Stimulated activated naive CD8-positive, alpha-beta T cell treated with anti-CD3 and anti-CD28 coated beads, Interleukin-15, Interleukin-2, amounts not matched to agents 100 ng/mL and 50 ng/mL, for 24 hours (primary cell): ENCODE measurements at regions not wholly inside any gene's neighbourhood (a gene's known extent, or its start where the extent isn't known, plus 50 kb on each side); places are given as distances from the start of the nearest gene placed in this dataset.

Experiments used
- H3K27ac Mint-ChIP-seq: one replicate; pipeline ENCODE4 v1.8.0; 2021; ENCODE audit warnings: mild to moderate bottlenecking, mixed read lengths
- H3K27me3 Mint-ChIP-seq: one replicate; pipeline ENCODE4 v1.8.0; 2021; ENCODE audit warnings: mixed read lengths
- H3K36me3 Mint-ChIP-seq: one replicate; pipeline ENCODE4 v1.8.0; 2021; ENCODE audit warnings: low read depth, mixed read lengths
- H3K4me1 Mint-ChIP-seq: one replicate; pipeline ENCODE4 v1.8.0; 2021; ENCODE audit warnings: low read depth, mixed read lengths
- H3K4me3 Mint-ChIP-seq: one replicate; pipeline ENCODE4 v1.8.0; 2021; ENCODE audit warnings: mild to moderate bottlenecking, mixed read lengths
- H3K9me3 Mint-ChIP-seq: one replicate; pipeline ENCODE4 v1.8.0; 2021; ENCODE audit warnings: mixed read lengths

DNA sequence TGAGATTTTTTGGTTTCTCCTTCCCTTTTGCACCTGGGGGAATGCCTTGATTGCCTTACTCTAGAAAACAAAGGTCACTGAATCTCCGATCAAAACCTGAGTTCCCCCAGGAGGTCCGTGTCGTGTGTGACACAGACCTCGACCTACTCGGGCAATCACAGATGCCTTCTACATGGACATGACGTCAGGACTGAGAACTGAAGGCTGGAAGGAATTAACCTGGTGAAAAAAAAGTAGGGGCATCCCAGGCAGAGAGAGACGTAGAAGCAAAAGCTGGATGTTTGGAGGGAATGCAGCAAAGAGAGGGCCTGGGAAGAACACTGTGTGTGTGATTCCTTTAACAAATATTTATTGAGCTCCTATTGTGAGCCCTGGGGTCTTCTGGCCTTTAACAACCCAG lies 178.0 kb downstream of the PRDM2 start:
- Mint-ChIP-seq H3K4me1 (no peaks in the 10 kb centered on the region), H3K27ac (no peak overlapping the region)

GRCh38 chr1:13878451-13878850 lies 178.5 kb downstream of the PRDM2 start:
- Mint-ChIP-seq H3K27ac (no peak overlapping the region), H3K9me3 (no peaks in the 10 kb centered on the region), H3K4me1 (no peaks in the 10 kb centered on the region), H3K27me3 (peaks cover 13% of the 10 kb centered on the region), H3K36me3 (no peaks in the 10 kb centered on the region), H3K4me3 (no peak overlapping the region)

More for the DNA sequence above, 178.0 kb downstream of the PRDM2 start:
- Mint-ChIP-seq H3K9me3 (no peaks in the 10 kb centered on the region), H3K36me3 (no peaks in the 10 kb centered on the region), H3K4me3 (no peak overlapping the region), H3K27me3 (peaks cover 9% of the 10 kb centered on the region)

DNA sequence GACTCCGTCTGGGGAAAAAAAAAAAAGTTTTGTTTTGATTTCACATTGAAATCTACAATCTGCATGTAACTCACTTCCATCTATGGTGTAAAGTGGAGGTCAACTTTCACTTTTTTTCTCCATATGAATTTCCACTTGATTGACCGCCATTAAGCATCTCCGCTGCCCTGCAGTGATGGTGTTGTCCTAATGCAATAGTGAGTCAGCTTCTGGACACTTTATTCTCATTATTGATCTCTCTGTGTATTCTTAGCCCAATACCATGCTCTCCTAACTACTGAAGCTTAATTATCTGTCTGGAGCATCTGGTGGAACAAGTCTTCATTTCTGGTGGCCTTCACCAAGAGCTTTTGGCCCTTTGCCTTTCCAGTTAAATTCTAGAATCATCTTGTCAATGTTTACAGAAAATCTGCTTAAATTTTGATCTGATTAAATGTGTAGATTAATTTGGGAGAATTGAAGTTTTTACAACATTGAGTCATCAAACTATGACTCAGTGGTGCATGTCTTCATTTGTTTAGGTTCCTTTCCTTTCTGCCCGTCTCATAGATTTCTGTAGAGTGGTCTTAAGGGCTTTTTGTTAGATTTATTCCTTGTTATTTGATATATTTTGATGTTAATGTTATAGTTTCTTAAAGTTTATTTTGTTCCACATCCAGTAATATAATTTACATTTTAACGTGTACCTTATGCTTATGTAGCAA lies 181.5 kb downstream of the PRDM2 start:
- no peak overlapping the region for H3K27ac Mint-ChIP-seq
- no peaks in the 10 kb centered on the region for H3K36me3 Mint-ChIP-seq
- no peaks in the 10 kb centered on the region for H3K4me1 Mint-ChIP-seq
- peaks cover 25% of the 10 kb centered on the region for H3K27me3 Mint-ChIP-seq
- H3K4me3 Mint-ChIP-seq = no peak overlapping the region
- H3K9me3 Mint-ChIP-seq = no peaks in the 10 kb centered on the region

GRCh38 chr1:13888351-13888986 lies 188.5 kb downstream of the PRDM2 start:
- H3K27me3 Mint-ChIP-seq = peaks cover 42% of the 10 kb centered on the region
- H3K9me3 Mint-ChIP-seq = peaks cover 4% of the 10 kb centered on the region
- no peaks in the 10 kb centered on the region for H3K4me1 Mint-ChIP-seq
- no peak overlapping the region for H3K27ac Mint-ChIP-seq
- no peak overlapping the region for H3K4me3 Mint-ChIP-seq
- H3K36me3 Mint-ChIP-seq = no peaks in the 10 kb centered on the region

- Mint-ChIP-seq H3K36me3 (no peaks in the 10 kb centered on the region), H3K27ac (no peak overlapping the region), H3K27me3 (peaks cover 51% of the 10 kb centered on the region), H3K4me3 (no peak overlapping the region), H3K9me3 (peaks cover 4% of the 10 kb centered on the region), H3K4me1 (no peaks in the 10 kb centered on the region)
These were observed 189.5 kb downstream of the PRDM2 start for GRCh38 chr1:13889495-13889894.

GRCh38 chr1:13890766-13891165 lies 190.8 kb downstream of the PRDM2 start:
- Mint-ChIP-seq H3K9me3 (peaks cover 4% of the 10 kb centered on the region), H3K4me1 (no peaks in the 10 kb centered on the region), H3K27ac (no peak overlapping the region), H3K36me3 (no peaks in the 10 kb centered on the region), H3K27me3 (peaks cover 52% of the 10 kb centered on the region), H3K4me3 (no peak overlapping the region)

DNA sequence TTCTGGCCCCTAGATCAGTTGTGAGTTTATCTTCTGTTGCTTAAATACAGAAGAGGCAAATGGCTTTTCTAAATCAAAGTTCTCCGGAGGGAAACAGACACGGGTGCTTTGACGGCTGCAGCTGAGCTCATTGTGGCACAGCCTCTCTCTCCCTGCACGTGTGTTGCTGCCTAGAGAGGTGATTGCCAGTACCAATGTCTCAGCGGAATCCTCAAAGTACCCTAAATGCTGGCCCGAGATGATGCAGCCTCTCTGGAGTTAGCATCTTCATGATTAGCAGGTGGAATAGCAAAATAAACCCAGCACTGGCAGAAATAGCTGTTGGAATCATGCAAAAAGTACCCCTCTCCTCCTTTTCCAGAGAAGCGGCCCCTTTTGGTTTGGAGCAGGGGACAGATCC lies 192.2 kb downstream of the PRDM2 start:
- Mint-ChIP-seq H3K27me3 (peaks cover 50% of the 10 kb centered on the region), H3K4me1 (no peaks in the 10 kb centered on the region)

DNA sequence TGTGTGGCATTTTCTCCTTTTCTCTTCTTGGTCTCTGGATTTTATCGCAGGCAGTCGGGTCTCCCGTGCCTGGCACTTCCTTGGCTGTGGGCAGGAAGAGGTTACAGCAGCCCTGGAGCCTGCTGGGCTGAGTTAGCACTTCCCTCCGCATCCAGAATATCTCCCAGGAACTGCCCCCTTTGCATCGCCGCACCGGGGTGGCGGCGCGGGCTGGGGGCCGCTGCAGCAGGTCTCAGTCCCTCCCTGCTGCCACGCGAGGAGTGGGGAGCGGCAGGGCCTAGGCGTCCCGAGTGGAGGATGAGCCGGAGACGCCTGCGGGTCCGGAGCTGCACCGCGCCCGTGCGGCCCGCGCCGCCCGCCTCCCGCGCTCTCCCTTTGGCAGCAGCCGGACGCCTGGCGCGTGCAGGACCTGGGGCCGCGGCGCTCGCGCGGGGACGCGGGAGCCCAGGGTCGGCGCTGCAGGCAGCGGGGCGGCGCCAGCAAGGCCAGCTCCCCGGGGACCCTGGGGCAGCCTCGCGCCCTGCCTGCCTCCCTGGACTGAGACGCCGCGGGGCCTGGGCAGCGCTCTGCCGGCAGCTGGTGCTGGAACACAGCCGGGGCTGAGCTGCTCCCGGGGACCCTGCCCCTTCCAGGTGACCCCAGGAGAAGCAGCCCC lies 192.8 kb downstream of the PRDM2 start:
- Mint-ChIP-seq H3K4me1 (no peaks in the 10 kb centered on the region), H3K9me3 (peaks cover 4% of the 10 kb centered on the region), H3K4me3 (no peak overlapping the region), H3K36me3 (no peaks in the 10 kb centered on the region), H3K27ac (no peak overlapping the region), H3K27me3 (peaks cover 52% of the 10 kb centered on the region)

More for the DNA sequence above, 192.2 kb downstream of the PRDM2 start:
- H3K4me3 Mint-ChIP-seq = no peak overlapping the region
- H3K36me3 Mint-ChIP-seq = no peaks in the 10 kb centered on the region
- no peak overlapping the region for H3K27ac Mint-ChIP-seq
- peaks cover 4% of the 10 kb centered on the region for H3K9me3 Mint-ChIP-seq

DNA sequence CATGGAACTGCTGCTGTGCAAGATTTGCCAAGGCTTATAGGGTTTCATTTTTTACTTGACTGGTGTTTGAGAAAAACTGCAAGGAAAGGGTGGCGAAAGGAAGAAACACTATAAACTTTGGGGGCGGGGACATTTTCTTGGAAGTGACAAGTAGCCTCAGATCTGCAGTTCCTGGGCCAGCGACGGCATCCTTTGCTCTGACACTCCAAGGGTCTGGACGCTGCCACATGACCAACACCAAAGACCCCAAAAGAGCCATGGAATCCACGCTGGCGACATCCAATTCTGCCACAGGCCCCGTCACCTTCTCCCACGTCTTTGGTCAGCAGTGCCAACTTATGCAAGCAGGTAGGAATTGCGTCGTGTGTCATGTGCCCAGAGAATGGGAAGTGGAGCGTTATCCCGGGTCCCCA lies 193.4 kb downstream of the PRDM2 start:
- H3K4me3 Mint-ChIP-seq = no peak overlapping the region
- peaks cover 54% of the 10 kb centered on the region for H3K27me3 Mint-ChIP-seq
- no peaks in the 10 kb centered on the region for H3K36me3 Mint-ChIP-seq
- H3K27ac Mint-ChIP-seq = no peak overlapping the region
- peaks cover 4% of the 10 kb centered on the region for H3K9me3 Mint-ChIP-seq
- no peaks in the 10 kb centered on the region for H3K4me1 Mint-ChIP-seq

- no peak overlapping the region for H3K4me3 Mint-ChIP-seq
- no peaks in the 10 kb centered on the region for H3K4me1 Mint-ChIP-seq
- no peaks in the 10 kb centered on the region for H3K36me3 Mint-ChIP-seq
- H3K27ac Mint-ChIP-seq = no peak overlapping the region
- H3K27me3 Mint-ChIP-seq = peaks cover 35% of the 10 kb centered on the region
- no peaks in the 10 kb centered on the region for H3K9me3 Mint-ChIP-seq
These were observed 196.9 kb downstream of the PRDM2 start for GRCh38 chr1:13896932-13897331.

DNA sequence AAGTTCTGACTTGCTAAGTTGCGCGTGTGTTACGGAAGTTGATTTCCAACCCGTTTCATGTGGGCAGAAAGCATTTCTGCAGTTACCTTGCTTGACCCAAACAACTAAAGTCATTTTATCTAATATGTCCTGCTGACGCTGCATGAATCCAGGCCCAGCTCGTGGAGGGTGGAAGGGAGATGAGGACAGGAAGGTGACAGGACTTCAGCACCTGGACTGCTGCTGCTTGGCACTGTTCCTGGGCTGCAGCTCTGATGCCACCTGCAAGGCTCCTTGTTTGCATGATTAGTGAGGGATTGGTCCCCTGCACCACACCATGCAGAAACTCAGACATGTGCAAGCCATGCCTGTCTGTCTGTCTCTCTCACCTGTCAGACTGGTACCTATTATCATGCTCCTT lies 198.4 kb downstream of the PRDM2 start:
- Mint-ChIP-seq H3K27me3 (peaks cover 25% of the 10 kb centered on the region), H3K4me1 (no peaks in the 10 kb centered on the region), H3K4me3 (no peak overlapping the region), H3K36me3 (no peaks in the 10 kb centered on the region), H3K9me3 (no peaks in the 10 kb centered on the region), H3K27ac (no peak overlapping the region)

DNA sequence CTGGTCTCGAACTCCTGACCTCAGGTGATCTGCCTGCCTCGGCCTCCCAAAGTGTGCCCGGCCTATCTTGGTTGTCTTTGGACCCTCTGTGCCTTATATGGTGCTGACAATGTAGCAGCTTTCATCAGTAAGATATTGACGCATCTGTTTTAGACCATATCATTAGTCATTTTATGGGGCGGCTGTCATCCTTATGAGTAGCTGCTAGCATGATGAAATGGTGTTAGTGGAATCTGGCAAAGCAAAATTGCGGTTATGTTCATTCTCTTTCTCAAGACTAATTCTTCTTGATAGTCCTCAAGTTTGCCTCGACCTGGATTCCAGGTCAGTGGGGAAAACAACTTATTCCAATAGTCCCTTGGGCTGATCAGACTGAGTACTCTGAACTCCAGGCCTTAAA lies 199.9 kb downstream of the PRDM2 start:
- Mint-ChIP-seq H3K27ac (no peak overlapping the region), H3K9me3 (peaks cover 8% of the 10 kb centered on the region), H3K36me3 (no peaks in the 10 kb centered on the region), H3K27me3 (peaks cover 19% of the 10 kb centered on the region), H3K4me1 (no peaks in the 10 kb centered on the region), H3K4me3 (no peak overlapping the region)

- Mint-ChIP-seq H3K27ac (no peak overlapping the region), H3K36me3 (no peaks in the 10 kb centered on the region), H3K9me3 (peaks cover 8% of the 10 kb centered on the region), H3K4me3 (no peak overlapping the region), H3K27me3 (peaks cover 14% of the 10 kb centered on the region), H3K4me1 (no peaks in the 10 kb centered on the region)
These were observed 200.6 kb downstream of the PRDM2 start for GRCh38 chr1:13900583-13900982.

GRCh38 chr1:13901039-13901438 lies 201.1 kb downstream of the PRDM2 start:
- H3K36me3 Mint-ChIP-seq = no peaks in the 10 kb centered on the region
- H3K27ac Mint-ChIP-seq = no peak overlapping the region
- peaks cover 14% of the 10 kb centered on the region for H3K27me3 Mint-ChIP-seq
- H3K9me3 Mint-ChIP-seq = peaks cover 8% of the 10 kb centered on the region
- no peak overlapping the region for H3K4me3 Mint-ChIP-seq
- H3K4me1 Mint-ChIP-seq = no peaks in the 10 kb centered on the region

GRCh38 chr1:13901597-13901996 lies 201.6 kb downstream of the PRDM2 start:
- Mint-ChIP-seq H3K27me3 (peaks cover 14% of the 10 kb centered on the region), H3K36me3 (no peaks in the 10 kb centered on the region), H3K4me3 (no peak overlapping the region), H3K27ac (no peak overlapping the region), H3K9me3 (peaks cover 8% of the 10 kb centered on the region), H3K4me1 (no peaks in the 10 kb centered on the region)
